GM23248 (cell line): ENCODE measurements at regions not wholly inside any gene's neighbourhood (a gene's known extent, or its start where the extent isn't known, plus 50 kb on each side); places are given as distances from the start of the nearest gene placed in this dataset.

Experiments used
- EZH2 ChIP-seq: fragments of 200-600 bp; sonication (generic); IDR thresholded peaks from 2 replicates; pipeline ENCODE4 v1.6.1; 2018; ENCODE audit warnings: antibody characterized with exemption, mild to moderate bottlenecking; ENCODE audit not compliant: insufficient read depth, poor library complexity, severe bottlenecking
- EZH2phosphoT487 ChIP-seq: fragments of 200-600 bp; sonication (generic); IDR thresholded peaks from 2 replicates; pipeline ENCODE4 v1.6.1; 2018; ENCODE audit warnings: antibody characterized with exemption, moderate library complexity, mild to moderate bottlenecking, low read depth; ENCODE audit not compliant: insufficient read depth

- no peak for TF ChIP-seq EZH2
- TF ChIP-seq EZH2phosphoT487: no peak
Measured at GRCh38 chr4:153948041-153948440, 159.2 kb upstream of the SFRP2 start.
